ENCODE measurements at regions not wholly inside any gene's neighbourhood (a gene's known extent, or its start where the extent isn't known, plus 50 kb on each side); places are given as distances from the start of the nearest gene placed in this dataset.

DNA sequence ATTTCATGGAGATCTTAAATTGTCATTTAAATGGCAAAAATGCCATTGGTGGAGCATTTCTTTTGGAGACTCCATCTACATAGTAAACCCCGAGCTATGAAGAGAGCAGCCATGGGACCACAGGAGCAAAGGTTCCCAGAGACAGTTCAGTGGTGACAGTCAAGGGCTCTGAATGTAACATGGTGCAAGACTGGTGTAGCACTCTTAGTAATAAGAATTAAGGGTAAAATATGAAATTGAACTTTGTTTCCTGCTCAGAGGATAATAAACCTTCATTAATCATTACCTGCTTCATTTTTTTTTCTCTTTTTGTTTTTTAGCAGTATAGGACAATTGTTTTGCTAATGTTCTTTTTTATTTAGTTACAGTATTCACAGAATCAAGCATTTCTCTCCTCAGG, 717.5 kb upstream of the POM121L12 start:
- H3K9me3 ChIP-seq (ENCODE audit: control insufficient read depth in 2 of 2, low read length in 2 of 2), result no peaks in the 10 kb centered on the region
- no peak overlapping the region for H3K4me3 ChIP-seq (ENCODE audit: low read length in 2 of 2)
- H3K36me3 ChIP-seq (ENCODE audit: control insufficient read depth in 2 of 2, insufficient read depth in 2 of 2, low read length in 2 of 2), result no peaks in the 10 kb centered on the region
- no peaks in the 10 kb centered on the region for H3K4me1 ChIP-seq (ENCODE audit: control insufficient read depth in 2 of 2, insufficient read depth in 2 of 2, low read length in 2 of 2)
- H3K27ac ChIP-seq (ENCODE audit: low read depth in 2 of 2, low read length in 2 of 2), result no peak overlapping the region
- no peaks in the 10 kb centered on the region for H3K27me3 ChIP-seq (ENCODE audit: control insufficient read depth in 2 of 2, insufficient read depth in 2 of 2, low read length in 2 of 2)
- H3K9ac ChIP-seq (ENCODE audit: low read depth in 1 of 2, low read length in 2 of 2), result no peak overlapping the region

DNA sequence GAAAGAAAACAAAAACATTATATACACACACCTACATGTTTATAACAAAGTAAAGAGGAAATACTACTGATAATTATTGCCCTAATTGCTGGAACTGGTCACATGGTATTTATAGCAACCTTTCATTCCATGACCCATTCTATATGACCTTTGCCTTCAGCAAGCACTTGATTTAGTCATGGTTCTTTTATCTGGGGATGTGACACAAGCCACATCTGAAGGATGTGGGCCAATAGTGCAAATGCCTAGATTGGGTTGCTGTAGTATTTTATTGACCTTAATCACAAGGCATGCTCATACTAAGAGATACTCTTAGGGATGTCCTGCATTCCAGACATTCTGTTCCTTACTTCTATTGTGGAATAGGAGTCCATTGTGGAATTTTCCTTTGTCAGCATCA, 723.5 kb upstream of the POM121L12 start:
- Histone ChIP-seq H3K9ac (ENCODE audit: low read depth in 1 of 2, low read length in 2 of 2) (no peak overlapping the region), H3K4me1 (ENCODE audit: control insufficient read depth in 2 of 2, insufficient read depth in 2 of 2, low read length in 2 of 2) (no peaks in the 10 kb centered on the region), H3K9me3 (ENCODE audit: control insufficient read depth in 2 of 2, low read length in 2 of 2) (no peaks in the 10 kb centered on the region), H3K27ac (ENCODE audit: low read depth in 2 of 2, low read length in 2 of 2) (no peak overlapping the region), H3K36me3 (ENCODE audit: control insufficient read depth in 2 of 2, insufficient read depth in 2 of 2, low read length in 2 of 2) (no peaks in the 10 kb centered on the region), H3K27me3 (ENCODE audit: control insufficient read depth in 2 of 2, insufficient read depth in 2 of 2, low read length in 2 of 2) (no peaks in the 10 kb centered on the region), H3K4me3 (ENCODE audit: low read length in 2 of 2) (no peak overlapping the region)

DNA sequence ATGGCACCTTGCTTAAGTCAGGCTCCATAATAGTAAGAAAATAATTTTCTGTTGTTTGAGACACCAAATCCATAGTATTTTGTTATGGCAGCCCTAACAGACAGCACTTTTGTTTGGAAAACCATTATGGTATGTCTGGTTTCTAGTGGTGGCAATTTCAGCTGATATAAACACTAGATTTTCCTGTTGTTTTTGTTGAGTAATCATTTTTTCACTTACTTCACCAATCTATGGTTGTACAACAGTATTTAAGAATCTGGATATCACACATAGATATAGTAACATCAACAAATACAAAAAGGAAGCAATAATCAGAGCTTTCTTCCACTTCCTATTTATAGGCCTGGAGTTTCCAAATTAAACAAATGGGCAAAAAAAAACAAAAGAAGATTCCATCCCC, 725.8 kb upstream of the POM121L12 start:
- Histone ChIP-seq H3K27ac (ENCODE audit: low read depth in 2 of 2, low read length in 2 of 2) (no peak overlapping the region), H3K4me1 (ENCODE audit: control insufficient read depth in 2 of 2, insufficient read depth in 2 of 2, low read length in 2 of 2) (no peaks in the 10 kb centered on the region), H3K9me3 (ENCODE audit: control insufficient read depth in 2 of 2, low read length in 2 of 2) (no peaks in the 10 kb centered on the region), H3K4me3 (ENCODE audit: low read length in 2 of 2) (no peak overlapping the region), H3K36me3 (ENCODE audit: control insufficient read depth in 2 of 2, insufficient read depth in 2 of 2, low read length in 2 of 2) (no peaks in the 10 kb centered on the region), H3K27me3 (ENCODE audit: control insufficient read depth in 2 of 2, insufficient read depth in 2 of 2, low read length in 2 of 2) (no peaks in the 10 kb centered on the region), H3K9ac (ENCODE audit: low read depth in 1 of 2, low read length in 2 of 2) (no peak overlapping the region)

- Histone ChIP-seq H3K27me3 (ENCODE audit: control insufficient read depth in 2 of 2, insufficient read depth in 2 of 2, low read length in 2 of 2) (no peaks in the 10 kb centered on the region), H3K36me3 (ENCODE audit: control insufficient read depth in 2 of 2, insufficient read depth in 2 of 2, low read length in 2 of 2) (no peaks in the 10 kb centered on the region), H3K9me3 (ENCODE audit: control insufficient read depth in 2 of 2, low read length in 2 of 2) (no peaks in the 10 kb centered on the region), H3K4me3 (ENCODE audit: low read length in 2 of 2) (no peak overlapping the region), H3K4me1 (ENCODE audit: control insufficient read depth in 2 of 2, insufficient read depth in 2 of 2, low read length in 2 of 2) (no peaks in the 10 kb centered on the region), H3K27ac (ENCODE audit: low read depth in 2 of 2, low read length in 2 of 2) (no peak overlapping the region), H3K9ac (ENCODE audit: low read depth in 1 of 2, low read length in 2 of 2) (no peak overlapping the region)
Observed at GRCh38 chr7:52302765-52303520, 732.5 kb upstream of the POM121L12 start.

GRCh38 chr7:52297128-52297527, 738.3 kb upstream of the POM121L12 start:
- Histone ChIP-seq H3K9ac (ENCODE audit: low read depth in 1 of 2, low read length in 2 of 2) (no peak overlapping the region), H3K27ac (ENCODE audit: low read depth in 2 of 2, low read length in 2 of 2) (no peak overlapping the region), H3K4me1 (ENCODE audit: control insufficient read depth in 2 of 2, insufficient read depth in 2 of 2, low read length in 2 of 2) (no peaks in the 10 kb centered on the region), H3K9me3 (ENCODE audit: control insufficient read depth in 2 of 2, low read length in 2 of 2) (no peaks in the 10 kb centered on the region), H3K4me3 (ENCODE audit: low read length in 2 of 2) (no peak overlapping the region), H3K27me3 (ENCODE audit: control insufficient read depth in 2 of 2, insufficient read depth in 2 of 2, low read length in 2 of 2) (no peaks in the 10 kb centered on the region), H3K36me3 (ENCODE audit: control insufficient read depth in 2 of 2, insufficient read depth in 2 of 2, low read length in 2 of 2) (no peaks in the 10 kb centered on the region)

DNA sequence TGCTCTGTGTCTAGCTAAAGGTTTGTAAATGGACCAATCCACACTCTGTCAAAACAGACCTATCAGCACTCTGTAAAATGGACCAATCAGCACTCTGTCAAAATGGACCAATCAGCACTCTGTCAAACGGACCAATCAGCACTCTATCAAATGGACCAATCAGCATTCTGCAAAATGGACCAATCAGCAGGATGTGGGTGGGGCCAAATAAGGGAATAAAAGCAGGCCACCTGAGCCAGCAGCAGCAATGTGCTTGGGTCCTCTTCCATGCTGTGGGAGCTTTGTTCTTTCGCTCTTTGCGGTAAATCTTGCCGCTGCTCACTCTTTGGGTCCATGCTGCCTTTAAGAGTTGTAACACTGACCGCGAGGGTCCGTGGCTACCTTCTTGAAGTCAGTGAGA, 740.5 kb upstream of the POM121L12 start:
- H3K27me3 ChIP-seq (ENCODE audit: control insufficient read depth in 2 of 2, insufficient read depth in 2 of 2, low read length in 2 of 2), result no peaks in the 10 kb centered on the region
- no peak overlapping the region for H3K4me3 ChIP-seq (ENCODE audit: low read length in 2 of 2)
- H3K36me3 ChIP-seq (ENCODE audit: control insufficient read depth in 2 of 2, insufficient read depth in 2 of 2, low read length in 2 of 2), result no peaks in the 10 kb centered on the region
- no peaks in the 10 kb centered on the region for H3K9me3 ChIP-seq (ENCODE audit: control insufficient read depth in 2 of 2, low read length in 2 of 2)
- H3K9ac ChIP-seq (ENCODE audit: low read depth in 1 of 2, low read length in 2 of 2), result no peak overlapping the region
- H3K27ac ChIP-seq (ENCODE audit: low read depth in 2 of 2, low read length in 2 of 2), result no peak overlapping the region
- no peaks in the 10 kb centered on the region for H3K4me1 ChIP-seq (ENCODE audit: control insufficient read depth in 2 of 2, insufficient read depth in 2 of 2, low read length in 2 of 2)

DNA sequence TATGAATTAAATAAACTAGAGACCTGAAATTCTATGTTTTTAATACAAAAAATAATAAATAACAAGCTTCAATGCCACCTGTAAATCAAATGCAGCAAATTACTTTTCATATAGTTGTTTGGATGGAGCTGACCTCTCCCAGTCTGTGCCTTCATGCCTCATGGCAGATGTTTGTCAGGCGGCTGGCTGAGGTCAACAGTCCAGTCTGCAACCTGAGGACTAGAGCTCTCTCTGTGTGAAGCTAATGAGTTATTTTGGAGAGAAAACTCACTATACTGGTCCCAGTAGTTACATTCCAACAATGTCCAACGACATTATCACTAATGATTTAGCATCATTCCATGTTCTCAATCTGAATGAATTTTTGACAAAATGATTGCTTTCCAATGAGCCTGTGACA, 746.2 kb upstream of the POM121L12 start:
- no peak overlapping the region for H3K4me3 ChIP-seq (ENCODE audit: low read length in 2 of 2)
- no peaks in the 10 kb centered on the region for H3K9me3 ChIP-seq (ENCODE audit: control insufficient read depth in 2 of 2, low read length in 2 of 2)
- no peaks in the 10 kb centered on the region for H3K4me1 ChIP-seq (ENCODE audit: control insufficient read depth in 2 of 2, insufficient read depth in 2 of 2, low read length in 2 of 2)
- H3K36me3 ChIP-seq (ENCODE audit: control insufficient read depth in 2 of 2, insufficient read depth in 2 of 2, low read length in 2 of 2), result no peaks in the 10 kb centered on the region
- no peak overlapping the region for H3K27ac ChIP-seq (ENCODE audit: low read depth in 2 of 2, low read length in 2 of 2)
- no peaks in the 10 kb centered on the region for H3K27me3 ChIP-seq (ENCODE audit: control insufficient read depth in 2 of 2, insufficient read depth in 2 of 2, low read length in 2 of 2)
- H3K9ac ChIP-seq (ENCODE audit: low read depth in 1 of 2, low read length in 2 of 2), result no peak overlapping the region

DNA sequence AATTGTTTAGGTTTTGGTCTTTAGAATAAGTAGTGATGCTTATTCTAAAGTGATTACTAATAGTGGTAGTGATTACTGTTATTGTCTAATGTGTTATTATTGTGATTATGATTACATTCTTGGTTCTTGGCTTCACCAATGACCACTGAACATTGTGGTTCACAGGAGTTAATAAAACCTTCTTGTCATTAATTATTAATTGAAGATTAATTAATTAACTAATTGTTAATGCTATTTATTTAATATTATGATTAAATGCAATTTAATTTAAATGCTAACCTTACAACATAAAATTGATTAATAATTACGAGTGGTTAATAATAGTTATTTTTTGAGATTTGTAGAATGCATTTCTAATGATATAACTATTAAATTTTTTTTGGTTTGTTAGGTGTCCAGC, 747.7 kb upstream of the POM121L12 start:
- Histone ChIP-seq H3K27me3 (ENCODE audit: control insufficient read depth in 2 of 2, insufficient read depth in 2 of 2, low read length in 2 of 2) (no peaks in the 10 kb centered on the region), H3K9ac (ENCODE audit: low read depth in 1 of 2, low read length in 2 of 2) (no peak overlapping the region), H3K27ac (ENCODE audit: low read depth in 2 of 2, low read length in 2 of 2) (no peak overlapping the region), H3K4me1 (ENCODE audit: control insufficient read depth in 2 of 2, insufficient read depth in 2 of 2, low read length in 2 of 2) (no peaks in the 10 kb centered on the region), H3K9me3 (ENCODE audit: control insufficient read depth in 2 of 2, low read length in 2 of 2) (no peaks in the 10 kb centered on the region), H3K4me3 (ENCODE audit: low read length in 2 of 2) (no peak overlapping the region), H3K36me3 (ENCODE audit: control insufficient read depth in 2 of 2, insufficient read depth in 2 of 2, low read length in 2 of 2) (no peaks in the 10 kb centered on the region)

GRCh38 chr7:52285689-52286088, 749.7 kb upstream of the POM121L12 start:
- Histone ChIP-seq H3K9me3 (ENCODE audit: control insufficient read depth in 2 of 2, low read length in 2 of 2) (no peaks in the 10 kb centered on the region), H3K9ac (ENCODE audit: low read depth in 1 of 2, low read length in 2 of 2) (no peak overlapping the region), H3K27me3 (ENCODE audit: control insufficient read depth in 2 of 2, insufficient read depth in 2 of 2, low read length in 2 of 2) (no peaks in the 10 kb centered on the region), H3K36me3 (ENCODE audit: control insufficient read depth in 2 of 2, insufficient read depth in 2 of 2, low read length in 2 of 2) (no peaks in the 10 kb centered on the region), H3K4me1 (ENCODE audit: control insufficient read depth in 2 of 2, insufficient read depth in 2 of 2, low read length in 2 of 2) (no peaks in the 10 kb centered on the region), H3K27ac (ENCODE audit: low read depth in 2 of 2, low read length in 2 of 2) (no peak overlapping the region), H3K4me3 (ENCODE audit: low read length in 2 of 2) (no peak overlapping the region)

DNA sequence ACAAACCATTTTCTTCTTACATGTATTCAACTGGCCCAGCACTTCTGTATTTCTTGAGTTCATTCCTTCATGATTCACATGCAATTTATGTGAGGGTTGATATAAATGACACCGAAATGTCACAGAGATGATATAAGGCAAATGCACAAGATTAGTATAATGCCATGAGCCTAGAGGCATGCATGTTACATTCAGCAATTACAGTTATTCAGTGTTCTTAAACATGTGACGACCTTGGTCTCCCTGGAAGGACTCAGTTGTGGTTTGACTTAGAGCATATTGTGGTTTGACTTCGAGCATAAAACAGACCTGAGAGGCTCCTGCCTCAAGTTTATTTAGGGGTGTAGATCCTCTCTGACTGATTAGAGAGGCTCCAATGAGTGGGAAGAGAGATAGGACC, 752.1 kb upstream of the POM121L12 start:
- no peaks in the 10 kb centered on the region for H3K9me3 ChIP-seq (ENCODE audit: control insufficient read depth in 2 of 2, low read length in 2 of 2)
- no peak overlapping the region for H3K9ac ChIP-seq (ENCODE audit: low read depth in 1 of 2, low read length in 2 of 2)
- no peak overlapping the region for H3K27ac ChIP-seq (ENCODE audit: low read depth in 2 of 2, low read length in 2 of 2)
- no peaks in the 10 kb centered on the region for H3K36me3 ChIP-seq (ENCODE audit: control insufficient read depth in 2 of 2, insufficient read depth in 2 of 2, low read length in 2 of 2)
- no peaks in the 10 kb centered on the region for H3K27me3 ChIP-seq (ENCODE audit: control insufficient read depth in 2 of 2, insufficient read depth in 2 of 2, low read length in 2 of 2)
- no peaks in the 10 kb centered on the region for H3K4me1 ChIP-seq (ENCODE audit: control insufficient read depth in 2 of 2, insufficient read depth in 2 of 2, low read length in 2 of 2)
- H3K4me3 ChIP-seq (ENCODE audit: low read length in 2 of 2), result no peak overlapping the region
